Loucy (cell line): ENCODE measurements at regions not wholly inside any gene's neighbourhood (a gene's known extent, or its start where the extent isn't known, plus 50 kb on each side); places are given as distances from the start of the nearest gene placed in this dataset.

Source experiments
- H2AFZ ChIP-seq: fragments of 200-600 bp; sonication (generic); 2 replicates; pipeline ENCODE4 v1.6.0; 2016; ENCODE audit warnings: antibody characterized with exemption, mild to moderate bottlenecking, low read length, moderate library complexity
- H3F3A ChIP-seq: fragments of 200-600 bp; 2 replicates; pipeline ENCODE4 v1.6.0; 2016; ENCODE audit warnings: antibody characterized with exemption, low read depth, mild to moderate bottlenecking
- H3K27me3 ChIP-seq: fragments of 200-600 bp; sonication (generic); 2 replicates; pipeline ENCODE4 v1.6.1; 2014; ENCODE audit warnings: low read length, mild to moderate bottlenecking; ENCODE audit not compliant: insufficient read depth, poor library complexity, severe bottlenecking
- H3K36me3 ChIP-seq: fragments of 200-600 bp; sonication (generic); 2 replicates; pipeline ENCODE4 v1.6.1; 2016; ENCODE audit warnings: low read length; ENCODE audit not compliant: insufficient read depth
- H3K4me1 ChIP-seq: fragments of 200-600 bp; sonication (generic); 2 replicates; pipeline ENCODE4 v1.5.1; 2014; ENCODE audit warnings: low read length, mild to moderate bottlenecking; ENCODE audit not compliant: insufficient read depth, poor library complexity, severe bottlenecking
- H3K4me2 ChIP-seq: fragments of 200-600 bp; sonication (generic); 2 replicates; pipeline ENCODE4 v1.6.0; 2014; ENCODE audit warnings: antibody characterized with exemption, low read length, low read depth, mild to moderate bottlenecking; ENCODE audit not compliant: poor library complexity, severe bottlenecking
- H3K4me3 ChIP-seq: fragments of 200-600 bp; sonication (generic); 2 replicates; pipeline ENCODE4 v1.5.1; 2014; ENCODE audit warnings: low read length, mild to moderate bottlenecking, mixed read lengths; ENCODE audit not compliant: poor library complexity, severe bottlenecking
- H3K79me2 ChIP-seq: fragments of 200-600 bp; sonication (generic); 2 replicates; pipeline ENCODE4 v1.6.1; 2014; ENCODE audit warnings: low read length; ENCODE audit not compliant: insufficient read depth
- H3K9ac ChIP-seq: fragments of 200-600 bp; sonication (generic); 2 replicates; pipeline ENCODE4 v1.6.0; 2014; ENCODE audit warnings: mild to moderate bottlenecking, low read depth, low read length, moderate library complexity; ENCODE audit not compliant: poor library complexity, severe bottlenecking
- H3K9me2 ChIP-seq: fragments of 200-600 bp; sonication (generic); replicated peaks from 2 replicates; pipeline ENCODE4 v1.6.1; 2016; ENCODE audit warnings: low read depth, low read length, mixed read lengths
- H3K9me3 ChIP-seq: fragments of 200-600 bp; sonication (generic); 2 replicates; pipeline ENCODE4 v1.6.1; 2014; ENCODE audit warnings: mild to moderate bottlenecking, antibody characterized with exemption, low read length, low read depth; ENCODE audit not compliant: insufficient read depth
- H4K20me1 ChIP-seq: fragments of 200-600 bp; sonication (generic); 2 replicates; pipeline ENCODE4 v1.6.0; 2014; ENCODE audit warnings: antibody characterized with exemption, low read length, mild to moderate bottlenecking; ENCODE audit not compliant: insufficient read depth, poor library complexity, severe bottlenecking
- EZH2phosphoT487 ChIP-seq: fragments of 200-600 bp; IDR thresholded peaks from 2 replicates; pipeline ENCODE4 v1.6.1; 2018; ENCODE audit warnings: antibody characterized with exemption, mild to moderate bottlenecking, moderate library complexity, borderline replicate concordance
- TF ChIP-seq, protein P1 (sequence below): fragments of 200-600 bp; sonication (generic); conservative IDR thresholded peaks from 2 replicates; pipeline ENCODE4 v1.5.1; 2014; ENCODE audit warnings: mild to moderate bottlenecking, antibody characterized with exemption, low read length

GRCh38 chr10:106474876-106475275, 689.6 kb downstream of the SORCS1 start:
- Histone ChIP-seq H3K9me2 (no peaks in the 10 kb centered on the region), H2AFZ (no peak overlapping the region), H3K9ac (no peak overlapping the region), H3K4me2 (no peak overlapping the region), H3F3A (no peaks in the 10 kb centered on the region), H3K4me1 (no peaks in the 10 kb centered on the region), H3K27me3 (no peaks in the 10 kb centered on the region), H3K36me3 (no peaks in the 10 kb centered on the region), H4K20me1 (no peaks in the 10 kb centered on the region), H3K9me3 (no peaks in the 10 kb centered on the region), H3K4me3 (no peak overlapping the region), H3K79me2 (no peaks in the 10 kb centered on the region)
- TF ChIP-seq EZH2phosphoT487 = no peak
- TF ChIP-seq, protein P1, sequence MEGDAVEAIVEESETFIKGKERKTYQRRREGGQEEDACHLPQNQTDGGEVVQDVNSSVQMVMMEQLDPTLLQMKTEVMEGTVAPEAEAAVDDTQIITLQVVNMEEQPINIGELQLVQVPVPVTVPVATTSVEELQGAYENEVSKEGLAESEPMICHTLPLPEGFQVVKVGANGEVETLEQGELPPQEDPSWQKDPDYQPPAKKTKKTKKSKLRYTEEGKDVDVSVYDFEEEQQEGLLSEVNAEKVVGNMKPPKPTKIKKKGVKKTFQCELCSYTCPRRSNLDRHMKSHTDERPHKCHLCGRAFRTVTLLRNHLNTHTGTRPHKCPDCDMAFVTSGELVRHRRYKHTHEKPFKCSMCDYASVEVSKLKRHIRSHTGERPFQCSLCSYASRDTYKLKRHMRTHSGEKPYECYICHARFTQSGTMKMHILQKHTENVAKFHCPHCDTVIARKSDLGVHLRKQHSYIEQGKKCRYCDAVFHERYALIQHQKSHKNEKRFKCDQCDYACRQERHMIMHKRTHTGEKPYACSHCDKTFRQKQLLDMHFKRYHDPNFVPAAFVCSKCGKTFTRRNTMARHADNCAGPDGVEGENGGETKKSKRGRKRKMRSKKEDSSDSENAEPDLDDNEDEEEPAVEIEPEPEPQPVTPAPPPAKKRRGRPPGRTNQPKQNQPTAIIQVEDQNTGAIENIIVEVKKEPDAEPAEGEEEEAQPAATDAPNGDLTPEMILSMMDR = no peak

DNA sequence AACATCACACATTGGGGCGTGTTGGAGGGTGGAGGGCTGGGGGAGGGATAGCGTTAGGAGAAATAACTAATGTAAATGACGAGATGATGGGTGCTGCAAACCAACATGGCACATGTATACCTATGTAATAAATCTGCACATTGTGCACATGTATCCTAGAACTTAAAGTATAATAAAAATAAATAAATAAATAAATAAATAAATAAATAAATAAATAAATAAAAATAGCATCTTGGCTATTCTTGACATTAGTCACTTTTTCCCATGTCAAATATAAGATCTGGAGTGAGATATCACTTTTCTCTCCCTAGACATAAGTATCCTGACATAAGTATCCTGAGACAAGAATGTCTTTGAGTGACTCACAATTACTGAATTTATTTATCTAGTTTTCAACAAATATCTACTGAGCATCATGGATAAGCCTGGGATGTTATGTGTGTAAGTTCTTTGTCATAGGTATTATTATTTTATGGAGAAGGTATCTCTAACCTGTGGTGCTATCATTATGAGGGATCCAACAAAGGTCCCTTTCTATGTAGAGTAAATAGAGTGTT, 691.3 kb downstream of the SORCS1 start:
- no peaks in the 10 kb centered on the region for H3K27me3 ChIP-seq
- no peaks in the 10 kb centered on the region for H3K36me3 ChIP-seq

DNA sequence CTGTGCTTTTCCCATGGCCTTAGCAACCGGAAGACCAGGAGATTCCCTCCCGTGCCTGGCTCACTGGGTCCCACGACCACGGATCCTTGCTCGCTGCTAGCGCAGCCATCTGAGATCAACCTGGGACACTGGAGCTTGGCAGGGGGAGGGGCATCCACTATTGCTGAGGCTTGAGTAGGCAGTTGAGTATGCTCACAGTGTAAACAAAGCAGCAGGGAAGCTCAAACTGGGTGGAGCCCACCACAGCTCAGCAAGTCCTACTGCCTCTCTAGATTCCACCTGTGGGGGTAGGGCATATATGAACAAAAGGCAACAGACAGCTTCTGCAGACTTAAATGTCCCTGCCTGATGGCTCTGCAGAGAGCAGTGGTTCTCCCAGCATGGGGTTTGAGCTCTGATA, 697.0 kb downstream of the SORCS1 start:
- Histone ChIP-seq H3K27me3 (no peaks in the 10 kb centered on the region), H3F3A (no peaks in the 10 kb centered on the region), H3K9ac (no peak overlapping the region), H3K4me3 (no peak overlapping the region), H3K9me2 (no peaks in the 10 kb centered on the region), H3K36me3 (no peaks in the 10 kb centered on the region), H3K4me2 (no peak overlapping the region), H3K79me2 (no peaks in the 10 kb centered on the region), H3K4me1 (no peaks in the 10 kb centered on the region), H2AFZ (no peak overlapping the region), H3K9me3 (no peaks in the 10 kb centered on the region), H4K20me1 (no peaks in the 10 kb centered on the region)
- TF ChIP-seq, protein P1 = no peak
- TF ChIP-seq EZH2phosphoT487 = no peak

More for the DNA sequence above, 691.3 kb downstream of the SORCS1 start:
- no peaks in the 10 kb centered on the region for H3K4me1 ChIP-seq
- H3K4me3 ChIP-seq = no peak overlapping the region
- H3K4me2 ChIP-seq = no peak overlapping the region
- no peaks in the 10 kb centered on the region for H3F3A ChIP-seq
- no peaks in the 10 kb centered on the region for H4K20me1 ChIP-seq
- H2AFZ ChIP-seq = no peak overlapping the region
- H3K9me2 ChIP-seq = no peaks in the 10 kb centered on the region
- H3K9ac ChIP-seq = no peak overlapping the region
- H3K9me3 ChIP-seq = no peaks in the 10 kb centered on the region
- TF ChIP-seq EZH2phosphoT487 = no peak
- TF ChIP-seq, protein P1 = no peak
- no peaks in the 10 kb centered on the region for H3K79me2 ChIP-seq
